Mesothelial cell of epicardium (in vitro differentiated cells): ENCODE measurements at regions not wholly inside any gene's neighbourhood (a gene's known extent, or its start where the extent isn't known, plus 50 kb on each side); places are given as distances from the start of the nearest gene placed in this dataset.

ENCODE experiments used
- DNase-seq, 2 experiments: peaks; one replicate each; pipeline ENCODE4 v3.0.0; 2021; ENCODE audit warnings: low spot score in 2 of 2; ENCODE audit not compliant: unreplicated experiment in 2 of 2
- H3K27ac Mint-ChIP-seq: 2 replicates; pipeline ENCODE4 v1.8.0; 2021; ENCODE audit warnings: mixed read lengths
- H3K27me3 Mint-ChIP-seq: 2 replicates; pipeline ENCODE4 v1.8.0; 2021; ENCODE audit warnings: low read depth, mixed read lengths
- H3K36me3 Mint-ChIP-seq: 2 replicates; pipeline ENCODE4 v1.8.0; 2021; ENCODE audit warnings: mixed read lengths
- H3K4me1 Mint-ChIP-seq: 2 replicates; pipeline ENCODE4 v1.8.0; 2021; ENCODE audit warnings: mixed read lengths
- H3K4me3 Mint-ChIP-seq: 2 replicates; pipeline ENCODE4 v1.8.0; 2021; ENCODE audit warnings: mild to moderate bottlenecking, moderate library complexity, mixed read lengths
- H3K9me3 Mint-ChIP-seq: 2 replicates; pipeline ENCODE4 v1.8.0; 2021; ENCODE audit warnings: mixed read lengths
- CTCF ChIP-seq: fragments of 200-600 bp; sonication (generic); IDR thresholded peaks from one replicate; pipeline ENCODE4 v1.5.0; 2021; ENCODE audit warnings: antibody characterized with exemption; ENCODE audit not compliant: unreplicated experiment

DNA sequence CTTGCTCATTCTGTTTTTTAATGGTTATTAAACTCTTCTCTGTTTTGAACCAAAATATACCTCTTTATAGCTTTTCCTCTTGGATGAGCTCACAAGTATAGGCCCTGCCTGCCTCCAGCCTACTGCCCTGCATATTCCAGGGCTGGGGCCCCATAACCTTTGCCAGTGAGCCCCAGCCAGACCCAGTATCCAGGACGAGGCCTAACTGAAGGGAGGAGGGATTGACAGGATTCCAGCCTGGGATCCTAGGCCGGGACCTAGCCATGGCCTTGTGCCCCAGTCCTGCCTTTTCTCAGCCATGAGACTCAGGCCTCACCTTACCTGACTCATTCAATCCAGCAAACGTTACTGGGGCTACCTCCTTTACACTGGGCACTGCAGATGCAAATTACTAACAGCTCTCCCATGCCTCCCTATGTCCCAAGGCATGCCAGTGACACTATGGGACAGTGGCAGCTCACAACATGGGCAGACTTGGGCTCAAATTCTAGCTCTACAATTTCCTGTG, 159.2 kb downstream of the DDX1 start:
- Mint-ChIP-seq H3K27me3 (no peaks in the 10 kb centered on the region), H3K36me3 (peaks cover 3% of the 10 kb centered on the region), H3K4me3 (no peak overlapping the region), H3K4me1 (peaks cover 61% of the 10 kb centered on the region), H3K9me3 (peaks cover 4% of the 10 kb centered on the region), H3K27ac (peak overlapping the region; percentile 100)
- TF ChIP-seq CTCF: no peak
- no peak for DNase-seq

GRCh38 chr2:15751477-15751876, 159.8 kb downstream of the DDX1 start:
- H3K9me3 Mint-ChIP-seq: peaks cover 9% of the 10 kb centered on the region
- peaks cover 3% of the 10 kb centered on the region for H3K36me3 Mint-ChIP-seq
- H3K27ac Mint-ChIP-seq: no peak overlapping the region
- H3K4me1 Mint-ChIP-seq: peaks cover 55% of the 10 kb centered on the region
- no peak overlapping the region for H3K4me3 Mint-ChIP-seq
- H3K27me3 Mint-ChIP-seq: no peaks in the 10 kb centered on the region
- TF ChIP-seq CTCF: no peak
- no peak for DNase-seq

- Mint-ChIP-seq H3K4me3 (no peak overlapping the region), H3K36me3 (peaks cover 3% of the 10 kb centered on the region), H3K27ac (peak overlapping the region; percentile 23), H3K9me3 (peaks cover 20% of the 10 kb centered on the region), H3K4me1 (peaks cover 43% of the 10 kb centered on the region), H3K27me3 (no peaks in the 10 kb centered on the region)
- no peak for DNase-seq
- no peak for TF ChIP-seq CTCF
Observed at GRCh38 chr2:15752552-15753232, 161.0 kb downstream of the DDX1 start.

DNA sequence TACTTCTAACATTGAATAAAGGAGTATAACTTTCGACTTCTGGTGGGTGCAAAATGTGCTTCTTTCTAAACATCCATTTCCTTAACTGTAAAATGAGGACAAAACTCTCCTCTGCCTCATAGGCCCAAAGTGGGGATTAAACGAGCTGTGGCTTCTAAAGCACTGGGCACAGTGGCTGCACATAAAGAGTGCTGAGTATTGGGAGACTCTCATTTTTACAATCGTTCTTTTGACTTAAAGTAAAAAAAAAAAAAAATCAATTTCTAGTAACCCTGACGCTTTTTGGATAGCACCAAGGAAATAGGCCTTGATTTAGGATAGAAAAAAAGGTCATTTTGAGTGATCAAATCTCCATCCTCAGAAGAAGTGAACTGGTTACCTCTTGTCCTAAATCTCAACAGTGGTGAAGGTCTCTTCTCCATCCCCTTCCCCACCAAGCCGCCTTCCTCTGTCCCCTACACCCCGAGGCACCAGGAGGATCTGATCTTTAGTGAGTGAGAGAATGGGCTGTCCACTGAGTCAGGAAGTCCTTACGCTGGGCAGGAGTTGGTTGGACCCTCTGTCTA, 161.6 kb downstream of the DDX1 start:
- no peak for DNase-seq
- peak overlapping the region; percentile 48 for H3K27ac Mint-ChIP-seq
- peaks cover 3% of the 10 kb centered on the region for H3K36me3 Mint-ChIP-seq
- H3K4me3 Mint-ChIP-seq: no peak overlapping the region
- peaks cover 24% of the 10 kb centered on the region for H3K9me3 Mint-ChIP-seq
- TF ChIP-seq CTCF: no peak
- H3K4me1 Mint-ChIP-seq: peaks cover 38% of the 10 kb centered on the region
- no peaks in the 10 kb centered on the region for H3K27me3 Mint-ChIP-seq

DNA sequence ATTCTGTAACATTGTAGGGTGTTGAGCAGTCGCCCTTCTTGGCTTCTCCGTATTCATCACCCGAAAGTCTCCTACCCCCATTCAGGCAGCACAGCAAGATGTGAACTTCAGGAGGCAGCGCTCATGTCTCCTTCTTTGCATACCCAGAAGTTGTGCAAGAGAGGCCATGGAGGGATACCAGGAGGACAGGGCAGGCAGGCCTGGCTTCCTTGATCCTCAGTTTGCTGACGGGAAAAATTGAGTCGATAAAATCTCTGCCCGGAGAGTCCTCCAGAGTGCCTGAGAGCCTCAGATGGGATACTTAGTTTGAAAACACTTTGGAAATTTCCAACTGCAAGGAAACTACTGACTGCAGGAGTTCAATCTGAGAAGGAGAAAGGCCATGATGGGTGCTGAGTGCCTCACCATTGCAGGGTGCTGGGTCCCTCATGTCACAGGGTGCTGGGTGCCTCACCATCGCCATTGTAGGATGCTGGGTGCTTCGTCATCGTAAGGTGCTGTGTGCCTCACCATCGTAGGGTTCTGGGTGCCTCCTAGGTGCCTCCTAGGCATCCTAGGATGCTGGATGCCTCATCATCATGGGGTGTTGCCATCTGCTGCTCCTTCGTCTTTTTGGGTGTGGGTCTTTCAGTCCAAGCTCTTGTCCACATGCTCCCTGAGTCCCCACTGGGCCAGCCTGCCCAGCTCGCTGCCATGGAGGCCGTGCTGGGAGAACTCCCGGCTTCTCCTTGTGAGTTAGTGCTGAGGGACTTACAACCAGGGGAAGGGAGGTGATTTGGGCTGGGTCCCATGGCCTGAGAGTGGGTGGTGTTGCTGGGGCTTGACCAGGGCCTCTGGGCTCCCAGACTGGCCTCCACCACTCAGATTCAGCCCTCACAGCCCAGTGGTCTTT, 162.4 kb downstream of the DDX1 start:
- Mint-ChIP-seq H3K4me3 (no peak overlapping the region), H3K4me1 (peaks cover 32% of the 10 kb centered on the region), H3K9me3 (peaks cover 26% of the 10 kb centered on the region), H3K27ac (no peak overlapping the region), H3K27me3 (no peaks in the 10 kb centered on the region), H3K36me3 (peaks cover 4% of the 10 kb centered on the region)
- DNase-seq: no peak
- no peak for TF ChIP-seq CTCF
